ENCODE measurements at regions not wholly inside any gene's neighbourhood (a gene's known extent, or its start where the extent isn't known, plus 50 kb on each side); places are given as distances from the start of the nearest gene placed in this dataset.
"Not testable (repeated sequence)": the region's sequence is repeated elsewhere in the genome, so short reads cannot be mapped to it uniquely, and the experiment has no call there.

- not testable (repeated sequence) for H3K4me3 ChIP-seq (ENCODE audit: low read length); DNase-seq (ENCODE audit: low read depth)
These were observed 54.0 kb upstream of the GPR89A start for GRCh38 chr1:145553795-145554194.

DNA sequence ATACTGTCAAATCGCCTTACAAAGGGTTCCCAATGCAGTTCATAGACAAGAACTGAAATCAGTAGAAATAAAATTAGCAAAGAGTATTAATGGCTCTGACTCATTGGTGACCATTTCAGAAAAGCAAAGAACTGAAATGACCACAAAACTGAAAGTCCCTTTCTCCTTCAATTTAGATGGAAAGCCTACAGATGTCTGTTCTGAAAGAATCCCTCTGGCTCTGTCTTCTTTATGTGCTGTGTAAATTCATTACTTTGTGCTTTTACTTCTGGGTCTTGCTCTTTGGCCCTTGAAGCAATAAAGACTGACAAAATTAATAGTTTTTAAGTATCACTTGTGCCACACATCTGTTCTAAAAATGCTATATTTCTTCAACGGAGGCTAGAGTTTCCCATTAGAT, 62.7 kb upstream of the GPR89A start:
- no peak overlapping the region for H3K4me3 ChIP-seq (ENCODE audit: low read length)

GRCh38 chr1:145541685-145542084, 66.1 kb upstream of the GPR89A start:
- DNase-seq (ENCODE audit: low read depth); H3K4me3 ChIP-seq (ENCODE audit: low read length): not testable (repeated sequence)

More for the DNA sequence above, 62.7 kb upstream of the GPR89A start:
- TF ChIP-seq CTCF (conservative IDR thresholded peaks at IDR 0.05; ENCODE audit: low read length): no peak
- DNase-seq (ENCODE audit: low read depth): no peak

- not testable (repeated sequence) for H3K4me3 ChIP-seq (ENCODE audit: low read length)
- DNase-seq (ENCODE audit: low read depth): peak; percentile 82
These were observed 66.5 kb upstream of the GPR89A start for GRCh38 chr1:145541246-145541645.

GRCh38 chr1:145538118-145538882, 69.5 kb upstream of the GPR89A start:
- H3K4me3 ChIP-seq (ENCODE audit: low read length): not testable (repeated sequence)
- DNase-seq (ENCODE audit: low read depth): peak; percentile 80

DNA sequence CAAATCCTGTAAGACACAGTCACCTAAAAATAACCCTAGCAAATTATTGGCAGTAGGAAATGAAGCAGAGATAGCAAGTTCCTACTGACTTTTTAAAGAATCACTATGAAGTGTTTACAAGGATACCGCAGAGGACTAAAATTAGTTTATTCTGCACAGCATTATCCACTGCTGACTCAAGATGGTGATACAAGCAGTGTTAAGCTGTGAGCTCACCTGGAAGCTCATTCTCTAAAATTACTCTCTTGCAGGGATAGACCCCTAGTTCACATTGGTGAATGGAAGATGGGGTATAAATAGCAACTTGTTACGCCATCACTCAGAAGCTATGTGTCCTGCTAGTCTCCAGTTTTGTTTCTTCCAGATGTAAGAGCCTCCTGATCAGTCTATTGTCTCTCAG, 70.8 kb upstream of the GPR89A start:
- DNase-seq (ENCODE audit: low read depth): peak; percentile 47
- not testable (repeated sequence) for H3K4me3 ChIP-seq (ENCODE audit: low read length)

GRCh38 chr1:145535461-145535860, 72.3 kb upstream of the GPR89A start:
- H3K4me3 ChIP-seq (ENCODE audit: low read length): not testable (repeated sequence)
- DNase-seq (ENCODE audit: low read depth): peak; percentile 80

DNA sequence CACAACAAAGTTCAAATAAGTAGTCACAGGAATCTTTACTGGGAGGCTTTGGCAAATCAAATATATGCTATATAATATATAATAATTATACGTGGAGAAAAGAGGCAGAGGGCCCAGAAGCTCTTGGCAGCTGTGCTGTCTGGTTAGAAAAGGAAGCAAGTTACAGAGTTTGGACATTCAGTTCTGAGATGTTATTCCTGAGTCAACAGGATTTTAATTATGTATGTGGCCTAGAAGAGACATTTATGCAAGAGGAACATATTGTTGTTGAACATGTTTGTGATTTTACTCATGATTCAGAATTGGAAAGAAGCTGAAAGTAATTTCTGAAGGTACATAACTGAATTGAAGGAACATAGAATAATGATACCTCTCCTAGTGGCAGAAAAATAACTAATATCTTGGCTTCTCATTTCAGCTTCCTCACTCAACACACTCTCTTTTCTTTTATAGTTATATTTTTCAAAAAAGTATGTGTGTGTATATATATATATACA, 79.7 kb upstream of the GPR89A start:
- H3K4me3 ChIP-seq (ENCODE audit: low read length); DNase-seq (ENCODE audit: low read depth): not testable (repeated sequence)

DNA sequence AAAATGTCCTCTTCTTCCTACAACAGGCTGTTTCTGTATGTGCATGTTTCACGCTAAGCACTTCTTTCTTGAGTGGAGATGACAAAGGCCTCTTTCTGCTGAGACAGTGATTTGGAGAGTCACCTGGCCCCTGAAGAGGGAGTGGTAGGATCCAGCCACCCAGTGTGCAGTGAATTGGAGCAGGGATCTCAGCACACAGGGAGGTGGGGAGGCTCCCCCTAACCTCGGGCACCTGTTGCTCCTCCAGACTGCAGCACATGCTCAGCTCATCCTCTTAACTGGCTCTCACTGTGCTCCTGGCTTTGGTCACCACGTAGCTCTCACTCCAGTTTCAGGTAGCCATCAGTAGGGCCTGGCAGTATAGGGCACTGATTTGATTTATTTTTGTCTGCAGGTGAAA, 87.6 kb upstream of the GPR89A start:
- not testable (repeated sequence) for DNase-seq (ENCODE audit: low read depth); H3K4me3 ChIP-seq (ENCODE audit: low read length)

DNA sequence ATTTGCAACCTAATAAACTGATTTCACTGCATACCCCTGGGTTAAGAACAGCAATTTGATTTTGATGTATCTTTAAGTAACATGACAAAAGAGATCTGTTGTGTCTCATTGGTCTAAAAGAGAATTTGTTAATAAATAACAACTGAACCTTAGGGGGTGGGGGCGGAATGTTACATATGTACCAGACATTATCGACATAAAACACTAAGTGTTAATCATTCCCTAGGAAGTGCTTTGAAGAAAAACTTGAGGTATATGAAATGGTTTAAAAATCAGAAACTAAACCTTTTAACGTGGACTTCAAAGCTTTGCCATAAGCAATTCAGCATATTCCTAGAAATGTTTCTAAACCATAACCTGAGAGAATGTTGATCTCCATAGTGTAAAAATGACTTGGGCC, 88.5 kb upstream of the GPR89A start:
- DNase-seq (ENCODE audit: low read depth); H3K4me3 ChIP-seq (ENCODE audit: low read length): not testable (repeated sequence)

GRCh38 chr1:145513017-145513416, 87.6 kb upstream of the NBPF20 start:
- not testable (repeated sequence) for DNase-seq (ENCODE audit: low read depth)

GRCh38 chr1:145508053-145508452, 82.7 kb upstream of the NBPF20 start:
- H3K4me3 ChIP-seq (ENCODE audit: low read length): not testable (repeated sequence)

More at GRCh38 chr1:145513017-145513416, 87.6 kb upstream of the NBPF20 start:
- H3K4me3 ChIP-seq (ENCODE audit: low read length): not testable (repeated sequence)

GRCh38 chr1:145505663-145506647, 80.6 kb upstream of the NBPF20 start:
- DNase-seq (ENCODE audit: low read depth); H3K4me3 ChIP-seq (ENCODE audit: low read length): not testable (repeated sequence)

More at GRCh38 chr1:145508053-145508452, 82.7 kb upstream of the NBPF20 start:
- not testable (repeated sequence) for DNase-seq (ENCODE audit: low read depth)

- not testable (repeated sequence) for DNase-seq (ENCODE audit: low read depth)
These were observed 79.5 kb upstream of the NBPF20 start for GRCh38 chr1:145504834-145505413.

GRCh38 chr1:145504310-145504709, 78.9 kb upstream of the NBPF20 start:
- H3K4me3 ChIP-seq (ENCODE audit: low read length); DNase-seq (ENCODE audit: low read depth): not testable (repeated sequence)

More at GRCh38 chr1:145504834-145505413, 79.5 kb upstream of the NBPF20 start:
- not testable (repeated sequence) for H3K4me3 ChIP-seq (ENCODE audit: low read length)

GRCh38 chr1:145500251-145500650, 74.8 kb upstream of the NBPF20 start:
- not testable (repeated sequence) for H3K4me3 ChIP-seq (ENCODE audit: low read length); DNase-seq (ENCODE audit: low read depth)

DNA sequence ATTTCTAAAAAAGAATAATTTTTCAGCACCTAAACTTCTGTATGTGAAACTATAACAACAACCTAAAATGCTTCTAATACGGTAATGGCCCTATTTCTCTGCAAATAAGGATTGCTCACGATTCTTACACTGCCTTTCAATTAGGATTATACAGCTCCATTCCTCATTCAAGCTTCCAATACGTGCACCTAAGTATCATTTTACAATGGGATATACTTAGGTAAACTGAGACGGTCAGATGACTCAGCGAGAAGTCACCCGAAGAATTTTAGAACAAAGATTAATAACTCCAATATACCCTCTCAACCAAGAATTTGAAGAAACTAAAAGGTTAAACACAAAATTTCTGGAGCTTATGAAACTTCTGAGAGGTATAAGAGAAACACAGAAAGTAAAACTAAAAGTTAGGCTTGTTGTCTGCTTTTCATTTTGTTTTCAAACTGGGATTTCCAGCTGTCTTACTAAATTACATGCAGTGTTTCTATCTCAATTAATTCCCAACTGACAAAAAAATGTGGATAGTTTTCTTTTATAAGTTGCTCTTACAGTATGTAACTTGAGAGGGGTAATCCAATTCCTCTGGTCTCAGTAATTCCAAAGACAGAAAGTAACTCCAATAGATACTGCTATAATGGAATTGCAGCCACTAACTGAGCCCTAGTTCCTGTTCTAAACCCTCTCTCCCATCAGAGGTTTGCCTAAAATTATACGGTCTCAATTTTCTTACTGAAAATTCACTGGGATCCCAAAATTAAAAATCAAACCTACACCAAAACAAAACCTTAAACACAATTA, 69.9 kb upstream of the NBPF20 start:
- not testable (repeated sequence) for DNase-seq (ENCODE audit: low read depth)

More for the DNA sequence above, 69.9 kb upstream of the NBPF20 start:
- not testable (repeated sequence) for H3K4me3 ChIP-seq (ENCODE audit: low read length)
